H1 (cell line): ENCODE measurements at regions not wholly inside any gene's neighbourhood (a gene's known extent, or its start where the extent isn't known, plus 50 kb on each side); places are given as distances from the start of the nearest gene placed in this dataset.

ENCODE experiments used
- BACH1 ChIP-seq: IDR thresholded peaks from 2 replicates; pipeline ENCODE4 v1.6.1; 2012; ENCODE audit warnings: low read length, improper control_type of control experiment
- POU5F1 ChIP-seq: IDR thresholded peaks from 2 replicates; pipeline ENCODE4 v1.6.1; 2011; ENCODE audit warnings: low read depth, mild to moderate bottlenecking, low read length, moderate library complexity
- RAD21 ChIP-seq, 2 experiments: IDR thresholded peaks in 1 of 2; conservative IDR thresholded peaks in 1 of 2; 2 replicates each; pipeline ENCODE4 v1.6.1; 2011; ENCODE audit warnings: low read depth in 2 of 2, low read length in 2 of 2, improper control_type of control experiment in 1 of 2, inconsistent platforms in 1 of 2, mild to moderate bottlenecking in 1 of 2, moderate library complexity in 1 of 2
- RFX5 ChIP-seq: IDR thresholded peaks from 2 replicates; pipeline ENCODE4 v1.6.1; 2011; ENCODE audit warnings: low read depth, low read length, improper control_type of control experiment, borderline replicate concordance
- SIX5 ChIP-seq: IDR thresholded peaks from 2 replicates; pipeline ENCODE4 v1.6.1; 2011; ENCODE audit warnings: mild to moderate bottlenecking, low read depth, low read length

- no peak for TF ChIP-seq POU5F1
- no peak for TF ChIP-seq RFX5
- TF ChIP-seq BACH1 = no peak
- no peak for TF ChIP-seq SIX5
- no peak for TF ChIP-seq RAD21 (IDR thresholded peaks at IDR 0.05 in 1 of 2, conservative IDR thresholded peaks at IDR 0.05 in 1 of 2; ENCODE audit: low read depth in 2 of 2, low read length in 2 of 2)
Measured at GRCh38 chr14:43313719-43314118, 1193.4 kb downstream of the FSCB start (continued).
